ENCODE measurements at regions not wholly inside any gene's neighbourhood (a gene's known extent, or its start where the extent isn't known, plus 50 kb on each side); places are given as distances from the start of the nearest gene placed in this dataset.

DNA sequence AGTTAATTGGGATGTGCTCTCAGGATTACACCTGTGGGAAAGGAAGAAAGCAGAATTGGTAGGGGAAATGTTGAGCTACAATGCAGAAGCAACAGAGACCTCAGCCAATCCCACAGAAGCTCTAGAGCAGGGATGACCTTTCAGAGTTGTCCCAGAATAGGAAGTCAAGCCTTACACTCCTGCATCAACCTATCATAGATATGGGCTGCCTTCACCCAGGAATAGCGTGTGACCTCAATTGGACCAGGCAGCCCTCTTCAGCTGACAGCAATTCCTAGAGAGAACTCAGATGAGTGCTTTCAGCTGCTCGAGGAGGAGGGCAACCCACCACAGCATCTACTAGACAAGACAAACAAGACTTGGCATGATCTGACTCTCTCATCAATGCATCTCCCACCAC is 189.7 kb downstream of the TMEM132E start:
- ChIA-PET CTCF (no interaction called here), POLR2A (ENCODE audit: unreplicated experiment) (no interaction called here)
- Histone ChIP-seq H3K36me3 (ENCODE audit: low read depth, low read length) (no peaks in the 10 kb centered on the region), H4K20me1 (ENCODE audit: low read length) (no peaks in the 10 kb centered on the region), H2AFZ (ENCODE audit: low read length) (no peak overlapping the region), H3K4me1 (ENCODE audit: insufficient read depth, low read length) (no peaks in the 10 kb centered on the region), H3K9ac (ENCODE audit: low read length) (no peak overlapping the region), H3K79me2 (ENCODE audit: low read length) (no peaks in the 10 kb centered on the region), H3K27ac (ENCODE audit: low read length) (no peak overlapping the region), H3K9me3 (ENCODE audit: low read length) (no peaks in the 10 kb centered on the region), H3K4me3 (ENCODE audit: low read length) (no peak overlapping the region), H3K27me3 (ENCODE audit: low read length) (peaks cover 24% of the 10 kb centered on the region), H3F3A (ENCODE audit: low read length, unreplicated experiment) (no peaks in the 10 kb centered on the region), H3K9me2 (replicated peaks; ENCODE audit: low read length) (no peaks in the 10 kb centered on the region), H3K4me2 (ENCODE audit: low read length) (no peak overlapping the region)
- intact Hi-C loops (cut with micrococcal nuclease) = no loop called here
- ATAC-seq = no peak
- no TSS peak for BruUV-seq (replicated peaks)
- DNase-seq = no peak
- TF ChIP-seq EZH2 (IDR thresholded peaks at IDR 0.05; ENCODE audit: low read length, unreplicated experiment) = no peak
- TF ChIP-seq EZH2phosphoT487 (IDR thresholded peaks at IDR 0.05; ENCODE audit: borderline replicate concordance, low read length) = no peak
- TF ChIP-seq CTCF (conservative IDR thresholded peaks at IDR 0.05; ENCODE audit: low read depth, low read length) = no peak

- intact Hi-C loops (cut with micrococcal nuclease) = no loop called here
Observed at GRCh38 chr17:34765291-34765690, 185.9 kb downstream of the TMEM132E start.

GRCh38 chr17:34764716-34765115 is 185.3 kb downstream of the TMEM132E start:
- DNase-seq (no peak), ATAC-seq (no peak)
- no peaks in the 10 kb centered on the region for H3K4me1 ChIP-seq (ENCODE audit: insufficient read depth, low read length)
- intact Hi-C loops (cut with micrococcal nuclease) = no loop called here
- no peaks in the 10 kb centered on the region for H3K9me3 ChIP-seq (ENCODE audit: low read length)
- no peak overlapping the region for H3K4me2 ChIP-seq (ENCODE audit: low read length)
- POLR2A ChIA-PET (ENCODE audit: unreplicated experiment) = no interaction called here
- no peak for TF ChIP-seq CTCF (conservative IDR thresholded peaks at IDR 0.05; ENCODE audit: low read depth, low read length)
- TF ChIP-seq EZH2 (IDR thresholded peaks at IDR 0.05; ENCODE audit: low read length, unreplicated experiment) = no peak
- TF ChIP-seq EZH2phosphoT487 (IDR thresholded peaks at IDR 0.05; ENCODE audit: borderline replicate concordance, low read length) = no peak
- H3K79me2 ChIP-seq (ENCODE audit: low read length) = no peaks in the 10 kb centered on the region
- H4K20me1 ChIP-seq (ENCODE audit: low read length) = no peaks in the 10 kb centered on the region
- H3K4me3 ChIP-seq (ENCODE audit: low read length) = no peak overlapping the region
- no peaks in the 10 kb centered on the region for H3K9me2 ChIP-seq (replicated peaks; ENCODE audit: low read length)
- no peaks in the 10 kb centered on the region for H3K27me3 ChIP-seq (ENCODE audit: low read length)
- no peak overlapping the region for H2AFZ ChIP-seq (ENCODE audit: low read length)
- no peaks in the 10 kb centered on the region for H3F3A ChIP-seq (ENCODE audit: low read length, unreplicated experiment)
- no peak overlapping the region for H3K9ac ChIP-seq (ENCODE audit: low read length)
- H3K36me3 ChIP-seq (ENCODE audit: low read depth, low read length) = no peaks in the 10 kb centered on the region
- no peak overlapping the region for H3K27ac ChIP-seq (ENCODE audit: low read length)
- CTCF ChIA-PET = no interaction called here
- BruUV-seq (replicated peaks) = no TSS peak

More at GRCh38 chr17:34765291-34765690, 185.9 kb downstream of the TMEM132E start:
- no peaks in the 10 kb centered on the region for H3F3A ChIP-seq (ENCODE audit: low read length, unreplicated experiment)
- POLR2A ChIA-PET (ENCODE audit: unreplicated experiment) = no interaction called here
- no TSS peak for BruUV-seq (replicated peaks)
- no peaks in the 10 kb centered on the region for H3K9me3 ChIP-seq (ENCODE audit: low read length)
- no peaks in the 10 kb centered on the region for H4K20me1 ChIP-seq (ENCODE audit: low read length)
- no peak overlapping the region for H3K4me2 ChIP-seq (ENCODE audit: low read length)
- no peak for DNase-seq
- H3K79me2 ChIP-seq (ENCODE audit: low read length) = no peaks in the 10 kb centered on the region
- no peaks in the 10 kb centered on the region for H3K36me3 ChIP-seq (ENCODE audit: low read depth, low read length)
- H2AFZ ChIP-seq (ENCODE audit: low read length) = no peak overlapping the region
- H3K27me3 ChIP-seq (ENCODE audit: low read length) = no peaks in the 10 kb centered on the region
- H3K9me2 ChIP-seq (replicated peaks; ENCODE audit: low read length) = no peaks in the 10 kb centered on the region
- CTCF ChIA-PET = no interaction called here
- TF ChIP-seq CTCF (conservative IDR thresholded peaks at IDR 0.05; ENCODE audit: low read depth, low read length) (no peak), EZH2 (IDR thresholded peaks at IDR 0.05; ENCODE audit: low read length, unreplicated experiment) (no peak), EZH2phosphoT487 (IDR thresholded peaks at IDR 0.05; ENCODE audit: borderline replicate concordance, low read length) (no peak)
- no peak overlapping the region for H3K27ac ChIP-seq (ENCODE audit: low read length)
- H3K9ac ChIP-seq (ENCODE audit: low read length) = no peak overlapping the region
- no peak for ATAC-seq
- H3K4me3 ChIP-seq (ENCODE audit: low read length) = no peak overlapping the region
- H3K4me1 ChIP-seq (ENCODE audit: insufficient read depth, low read length) = no peaks in the 10 kb centered on the region

All from PC-3 (cell line).